Activated CD8-positive, alpha-beta T cell treated with anti-CD3 and anti-CD28 coated beads for 36 hours (primary cell): ENCODE measurements at regions not wholly inside any gene's neighbourhood (a gene's known extent, or its start where the extent isn't known, plus 50 kb on each side); places are given as distances from the start of the nearest gene placed in this dataset.

Source experiments
- ATAC-seq: fragments of 200-7000 bp; cut with Tn5 transposase; one replicate; pipeline ENCODE4 v1.10.0; 2021; ENCODE audit warnings: mild to moderate bottlenecking, moderate library complexity
- CTCF ChIA-PET: fragments of 350-600 bp; sonication (Branson Sonifier 250); formaldehyde crosslinking; loops from one replicate; lab custom pipeline; 2021; ENCODE audit warnings: antibody characterized with exemption; lab: Charles Lee
- POLR2A ChIA-PET: fragments of 350-600 bp; sonication (Branson Sonifier 250); formaldehyde crosslinking; loops from one replicate; lab custom pipeline; 2021; ENCODE audit warnings: antibody characterized with exemption; lab: Charles Lee
- DNase-seq: peaks from one replicate; pipeline ENCODE4 v3.0.0-alpha.2; 2020
- H3K27ac Mint-ChIP-seq: one replicate; pipeline ENCODE4 v1.8.0; 2021; ENCODE audit warnings: mild to moderate bottlenecking, mixed read lengths
- H3K27me3 Mint-ChIP-seq: one replicate; pipeline ENCODE4 v1.8.0; 2021; ENCODE audit warnings: mixed read lengths
- H3K36me3 Mint-ChIP-seq: one replicate; pipeline ENCODE4 v1.8.0; 2021; ENCODE audit warnings: low read depth, mixed read lengths
- H3K4me1 Mint-ChIP-seq: one replicate; pipeline ENCODE4 v1.8.0; 2021; ENCODE audit warnings: low read depth, mixed read lengths
- H3K4me3 Mint-ChIP-seq: one replicate; pipeline ENCODE4 v1.8.0; 2021; ENCODE audit warnings: mild to moderate bottlenecking, moderate library complexity, mixed read lengths
- H3K9me3 Mint-ChIP-seq: one replicate; pipeline ENCODE4 v1.8.0; 2021; ENCODE audit warnings: mixed read lengths
- intact Hi-C: fragments of 100-400 bp; cut with micrococcal nuclease; formaldehyde crosslinking; loops from one replicate; pipeline ENCODE4 v1.10.0; 2022
- TF ChIP-seq, protein P1 (sequence below): fragments of 200-600 bp; IDR thresholded peaks from one replicate; pipeline ENCODE4 v1.8.0; 2022; ENCODE audit warnings: antibody characterized with exemption, mild to moderate bottlenecking

DNA sequence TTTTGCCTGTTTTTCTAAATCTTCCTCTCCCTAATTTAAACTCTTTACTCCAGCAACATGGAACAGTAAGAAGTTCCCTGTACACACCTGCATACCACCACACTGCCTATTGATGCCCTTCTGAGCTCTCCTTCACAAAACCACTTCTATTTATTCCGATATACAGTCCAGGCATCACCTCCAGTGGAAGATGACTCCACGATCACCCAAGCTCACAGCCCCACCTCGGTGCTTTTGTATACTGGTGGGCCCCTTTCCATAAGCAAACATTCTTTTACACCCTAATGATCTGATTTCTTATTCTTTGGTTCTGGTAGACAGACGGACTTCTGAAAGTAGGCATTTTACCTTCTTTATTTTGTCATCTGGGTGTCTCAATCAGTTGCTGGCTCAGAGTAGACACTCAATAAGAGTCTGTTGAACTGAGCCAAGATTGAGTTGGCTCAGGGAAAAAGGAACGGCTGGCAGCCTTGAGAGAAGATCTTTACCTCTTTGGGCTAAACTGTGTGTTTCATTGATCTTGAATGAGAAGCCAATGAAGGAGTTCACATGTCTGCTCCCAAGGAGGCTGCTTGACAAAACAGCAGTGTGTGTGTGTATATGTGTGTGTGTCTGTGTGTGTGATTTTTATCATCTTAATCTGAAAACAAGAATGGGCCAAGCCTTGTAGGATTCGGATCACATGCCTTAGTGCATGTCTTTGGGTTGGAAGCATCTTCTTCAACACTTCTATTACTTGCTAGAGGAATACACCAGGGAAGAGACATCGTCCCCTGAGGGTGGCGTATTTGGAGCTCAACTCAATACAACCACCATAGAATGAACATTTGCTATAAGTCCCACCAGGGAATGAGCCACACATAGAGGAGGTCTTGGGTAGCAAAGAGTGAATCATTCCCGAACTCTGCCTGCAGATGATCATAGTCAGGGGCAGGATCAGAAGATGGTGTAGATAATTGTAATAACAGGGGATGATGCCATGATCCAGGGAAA, 341.8 kb downstream of the CYRIA start:
- no peak for ATAC-seq
- Mint-ChIP-seq H3K4me3 (no peak overlapping the region), H3K27ac (no peak overlapping the region), H3K36me3 (no peaks in the 10 kb centered on the region), H3K4me1 (no peaks in the 10 kb centered on the region), H3K9me3 (no peaks in the 10 kb centered on the region), H3K27me3 (no peaks in the 10 kb centered on the region)
- ChIA-PET CTCF (no interaction called here), POLR2A (no interaction called here)
- TF ChIP-seq, protein P1, sequence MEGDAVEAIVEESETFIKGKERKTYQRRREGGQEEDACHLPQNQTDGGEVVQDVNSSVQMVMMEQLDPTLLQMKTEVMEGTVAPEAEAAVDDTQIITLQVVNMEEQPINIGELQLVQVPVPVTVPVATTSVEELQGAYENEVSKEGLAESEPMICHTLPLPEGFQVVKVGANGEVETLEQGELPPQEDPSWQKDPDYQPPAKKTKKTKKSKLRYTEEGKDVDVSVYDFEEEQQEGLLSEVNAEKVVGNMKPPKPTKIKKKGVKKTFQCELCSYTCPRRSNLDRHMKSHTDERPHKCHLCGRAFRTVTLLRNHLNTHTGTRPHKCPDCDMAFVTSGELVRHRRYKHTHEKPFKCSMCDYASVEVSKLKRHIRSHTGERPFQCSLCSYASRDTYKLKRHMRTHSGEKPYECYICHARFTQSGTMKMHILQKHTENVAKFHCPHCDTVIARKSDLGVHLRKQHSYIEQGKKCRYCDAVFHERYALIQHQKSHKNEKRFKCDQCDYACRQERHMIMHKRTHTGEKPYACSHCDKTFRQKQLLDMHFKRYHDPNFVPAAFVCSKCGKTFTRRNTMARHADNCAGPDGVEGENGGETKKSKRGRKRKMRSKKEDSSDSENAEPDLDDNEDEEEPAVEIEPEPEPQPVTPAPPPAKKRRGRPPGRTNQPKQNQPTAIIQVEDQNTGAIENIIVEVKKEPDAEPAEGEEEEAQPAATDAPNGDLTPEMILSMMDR, result no peak
- intact Hi-C loops, result no loop called here
- no peak for DNase-seq

DNA sequence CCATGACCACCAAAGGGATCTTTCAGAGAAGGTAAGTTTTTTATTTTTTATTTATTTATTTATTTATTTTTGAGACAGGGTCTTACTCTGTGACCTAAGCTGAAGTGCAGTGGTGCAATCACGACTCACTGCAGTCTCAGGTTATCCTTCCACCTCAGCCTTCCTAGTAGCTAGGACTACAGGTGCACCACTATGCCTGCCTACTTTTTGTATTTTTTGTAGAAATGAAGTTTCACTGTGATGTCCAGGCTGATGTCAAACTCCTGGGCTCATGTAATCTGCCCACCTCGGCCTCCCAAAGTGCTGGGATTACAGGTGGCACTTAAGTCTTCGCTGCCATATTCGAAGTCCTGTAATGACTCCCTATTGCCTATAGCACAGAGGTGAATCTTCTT, 342.5 kb downstream of the CYRIA start:
- ATAC-seq (no peak), DNase-seq (no peak)
- intact Hi-C loops, result no loop called here
- H3K4me3 Mint-ChIP-seq, result no peak overlapping the region
- H3K36me3 Mint-ChIP-seq, result no peaks in the 10 kb centered on the region
- no peak overlapping the region for H3K27ac Mint-ChIP-seq
- H3K27me3 Mint-ChIP-seq, result no peaks in the 10 kb centered on the region
- TF ChIP-seq, protein P1, result no peak
- ChIA-PET POLR2A (no interaction called here), CTCF (no interaction called here)
- H3K9me3 Mint-ChIP-seq, result no peaks in the 10 kb centered on the region
- no peaks in the 10 kb centered on the region for H3K4me1 Mint-ChIP-seq

DNA sequence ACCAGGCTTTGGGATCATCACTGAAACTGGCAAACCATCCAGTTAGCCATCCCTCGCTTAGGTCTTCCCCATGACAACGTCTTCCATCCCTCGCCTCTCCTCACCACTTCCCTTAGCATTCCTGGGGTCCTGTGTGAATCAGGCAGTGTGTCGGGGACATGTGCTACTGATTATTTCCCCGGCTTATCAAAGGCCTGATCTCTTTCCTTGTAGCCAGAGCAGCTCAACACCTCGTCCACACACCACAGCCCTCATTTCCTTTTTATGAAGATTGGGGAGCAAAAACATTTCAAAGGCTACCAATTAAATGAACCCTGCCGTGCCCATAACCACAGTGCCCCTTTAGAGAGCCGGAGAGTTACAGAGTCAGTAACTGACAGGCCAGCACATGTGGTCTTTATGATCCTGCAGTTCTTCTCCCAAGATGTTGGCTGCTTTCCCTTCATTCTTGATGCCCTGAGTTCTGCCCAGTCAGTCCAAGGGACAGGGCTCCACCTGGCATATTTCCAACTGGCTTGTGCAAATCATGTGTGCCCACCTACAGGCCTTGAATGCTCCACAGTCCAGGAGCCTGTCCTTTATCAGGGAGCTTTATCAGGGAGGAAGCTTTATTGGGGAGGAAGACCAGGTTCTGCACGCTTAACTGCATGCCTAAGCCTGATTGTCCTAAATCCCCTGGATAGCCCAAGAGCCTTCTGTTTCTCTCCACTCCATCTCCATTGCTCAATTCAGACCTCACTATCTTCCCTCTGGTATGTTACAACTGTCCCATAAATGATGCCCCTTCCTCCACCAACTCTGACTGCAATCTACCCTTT, 343.1 kb downstream of the CYRIA start:
- Mint-ChIP-seq H3K4me1 (no peaks in the 10 kb centered on the region), H3K4me3 (no peak overlapping the region), H3K36me3 (no peaks in the 10 kb centered on the region), H3K9me3 (no peaks in the 10 kb centered on the region), H3K27me3 (no peaks in the 10 kb centered on the region), H3K27ac (no peak overlapping the region)
- TF ChIP-seq, protein P1, result no peak
- DNase-seq (no peak), ATAC-seq (no peak)
- ChIA-PET CTCF (no interaction called here), POLR2A (no interaction called here)
- intact Hi-C loops, result no loop called here

DNA sequence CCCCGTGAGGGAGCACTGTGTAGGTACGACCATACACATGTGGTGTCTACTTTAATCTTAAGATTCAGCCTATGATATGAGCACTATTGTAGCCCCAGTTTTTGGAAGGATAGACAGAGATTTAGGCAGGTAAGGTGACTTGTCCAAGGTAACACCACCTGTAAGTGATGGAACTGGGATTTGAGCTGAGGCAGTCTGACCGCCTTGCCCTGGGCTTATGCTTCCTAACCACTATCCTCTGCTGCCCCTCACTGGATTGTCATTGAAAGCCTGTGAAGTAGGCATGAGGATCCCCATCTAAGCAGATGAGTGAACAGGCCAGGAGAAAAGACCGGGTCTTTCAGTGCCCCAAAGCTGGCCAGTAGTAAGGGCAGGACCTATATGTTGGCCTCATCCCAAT, 343.8 kb downstream of the CYRIA start:
- intact Hi-C loops, result no loop called here
- ATAC-seq, result no peak
- Mint-ChIP-seq H3K9me3 (no peaks in the 10 kb centered on the region), H3K36me3 (no peaks in the 10 kb centered on the region), H3K4me3 (no peak overlapping the region), H3K27me3 (no peaks in the 10 kb centered on the region), H3K4me1 (no peaks in the 10 kb centered on the region), H3K27ac (no peak overlapping the region)
- TF ChIP-seq, protein P1, result no peak
- ChIA-PET POLR2A (no interaction called here), CTCF (no interaction called here)
- no peak for DNase-seq

DNA sequence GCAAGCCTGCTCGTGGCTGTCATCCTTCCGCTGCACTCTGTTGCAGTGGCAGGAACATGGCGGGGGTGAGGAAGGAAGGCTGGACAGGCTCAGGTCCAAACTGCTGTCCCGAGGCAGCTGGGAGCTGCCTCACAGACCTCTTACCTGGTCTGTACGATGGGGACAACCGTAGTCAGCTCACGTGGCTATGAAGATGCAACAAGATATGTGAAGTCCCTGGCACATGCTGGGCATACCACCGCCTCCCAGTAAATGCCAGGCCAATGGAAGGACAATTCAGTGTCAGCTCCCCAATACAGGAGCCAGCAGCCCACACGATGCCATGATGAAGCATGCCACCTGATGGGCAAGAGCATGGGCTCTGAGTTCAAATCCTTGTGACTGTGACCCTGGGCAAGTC, 344.4 kb downstream of the CYRIA start:
- Mint-ChIP-seq H3K4me3 (no peak overlapping the region), H3K4me1 (no peaks in the 10 kb centered on the region), H3K9me3 (no peaks in the 10 kb centered on the region), H3K27me3 (no peaks in the 10 kb centered on the region), H3K27ac (no peak overlapping the region), H3K36me3 (no peaks in the 10 kb centered on the region)
- ATAC-seq, result no peak
- ChIA-PET POLR2A (no interaction called here), CTCF (no interaction called here)
- intact Hi-C loops, result no loop called here
- TF ChIP-seq, protein P1, result no peak
- no peak for DNase-seq
